OCI-LY7 (cell line): ENCODE measurements at regions not wholly inside any gene's neighbourhood (a gene's known extent, or its start where the extent isn't known, plus 50 kb on each side); places are given as distances from the start of the nearest gene placed in this dataset.

Experiments
- BruUV-seq: library from RNA; stranded (reverse); fragments of 400-500 nt; replicated peaks from 2 replicates; lab custom pipeline; 2021; lab: Mats Ljungman, UMichigan
- CTCF ChIA-PET: fragments of 300-600 bp; sonication (Branson Sonifier 250); formaldehyde crosslinking; loops from one replicate; lab custom pipeline; 2022; ENCODE audit warnings: antibody characterized with exemption; ENCODE audit not compliant: unreplicated experiment; lab: Charles Lee
- POLR2A ChIA-PET: fragments of 300-600 bp; sonication (Branson Sonifier 250); formaldehyde crosslinking; loops from one replicate; lab custom pipeline; 2022; ENCODE audit warnings: antibody characterized with exemption; lab: Charles Lee
- DNase-seq: peaks from one replicate; pipeline ENCODE4 v3.0.0-alpha.2; 2015; ENCODE audit warnings: low spot score
- H2AFZ ChIP-seq: fragments of 200-600 bp; sonication (generic), shearing (Covaris generic); 2 replicates; pipeline ENCODE4 v1.6.1; 2014; ENCODE audit warnings: mild to moderate bottlenecking, antibody characterized with exemption, low read length, moderate library complexity
- H3K27ac ChIP-seq: fragments of 200-600 bp; sonication (generic); 2 replicates; pipeline ENCODE4 v1.5.1; 2014; ENCODE audit warnings: mixed run types, low read depth, mild to moderate bottlenecking, moderate library complexity, low read length, inconsistent platforms; ENCODE audit not compliant: poor library complexity, severe bottlenecking
- H3K36me3 ChIP-seq: fragments of 200-600 bp; sonication (generic); 2 replicates; pipeline ENCODE4 v1.6.1; 2014; ENCODE audit warnings: mild to moderate bottlenecking, antibody characterized with exemption, low read length, moderate library complexity, mixed read lengths; ENCODE audit not compliant: insufficient read depth
- H3K4me1 ChIP-seq: fragments of 200-600 bp; sonication (generic); 2 replicates; pipeline ENCODE4 v1.5.1; 2014; ENCODE audit warnings: mild to moderate bottlenecking, low read length; ENCODE audit not compliant: insufficient read depth, poor library complexity, severe bottlenecking
- H3K4me2 ChIP-seq: fragments of 200-600 bp; sonication (generic); 2 replicates; pipeline ENCODE4 v1.6.1; 2014; ENCODE audit warnings: mild to moderate bottlenecking, low read length
- H3K4me3 ChIP-seq: fragments of 200-600 bp; sonication (generic); 2 replicates; pipeline ENCODE4 v1.5.1; 2014; ENCODE audit warnings: mild to moderate bottlenecking, low read depth, low read length; ENCODE audit not compliant: poor library complexity, severe bottlenecking
- H3K79me2 ChIP-seq: fragments of 200-600 bp; sonication (generic); 2 replicates; pipeline ENCODE4 v1.6.1; 2016; ENCODE audit warnings: low read depth, mild to moderate bottlenecking, low read length, moderate library complexity, mixed read lengths; ENCODE audit not compliant: insufficient read depth
- H3K9me2 ChIP-seq: fragments of 200-600 bp; sonication (generic); 2 replicates; pipeline ENCODE4 v1.6.1; 2016; ENCODE audit warnings: mild to moderate bottlenecking, low read length, mixed read lengths; ENCODE audit not compliant: insufficient read depth
- H3K9me3 ChIP-seq: fragments of 200-600 bp; sonication (generic); 2 replicates; pipeline ENCODE4 v1.6.1; 2014; ENCODE audit warnings: mild to moderate bottlenecking, mixed run types, low read length, mixed read lengths
- H4K20me1 ChIP-seq: fragments of 200-600 bp; sonication (generic); 2 replicates; pipeline ENCODE4 v1.6.1; 2014; ENCODE audit warnings: mild to moderate bottlenecking, antibody characterized with exemption, low read length, moderate library complexity, mixed read lengths; ENCODE audit not compliant: insufficient read depth
- CTCF ChIP-seq: fragments of 200-600 bp; sonication (generic); conservative IDR thresholded peaks from 2 replicates; pipeline ENCODE4 v1.5.1; 2014; ENCODE audit warnings: mild to moderate bottlenecking, antibody characterized with exemption, low read length, moderate library complexity, mixed read lengths
- EZH2phosphoT487 ChIP-seq: fragments of 200-600 bp; sonication (generic); IDR thresholded peaks from 2 replicates; pipeline ENCODE4 v1.6.1; 2018; ENCODE audit warnings: low read depth, borderline replicate concordance, mild to moderate bottlenecking, mixed run types, antibody characterized with exemption, low read length, moderate library complexity, mixed read lengths
- intact Hi-C: fragments of 100-400 bp; cut with micrococcal nuclease; formaldehyde crosslinking; loops from one replicate; pipeline ENCODE4 v1.10.0; 2022; ENCODE audit not compliant: unreplicated experiment

- H3K4me2 ChIP-seq, result no peak overlapping the region
- H3K9me3 ChIP-seq, result no peaks in the 10 kb centered on the region
- no peak overlapping the region for H3K27ac ChIP-seq
- no peak for DNase-seq
- no peak overlapping the region for H2AFZ ChIP-seq
- no TSS peak for BruUV-seq
- intact Hi-C loops, result no loop called here
- H3K79me2 ChIP-seq, result no peaks in the 10 kb centered on the region
- no peaks in the 10 kb centered on the region for H3K36me3 ChIP-seq
- ChIA-PET POLR2A (no interaction called here), CTCF (no interaction called here)
- H4K20me1 ChIP-seq, result no peaks in the 10 kb centered on the region
- H3K4me1 ChIP-seq, result no peaks in the 10 kb centered on the region
- H3K9me2 ChIP-seq, result no peaks in the 10 kb centered on the region
- no peak for TF ChIP-seq CTCF
- no peak overlapping the region for H3K4me3 ChIP-seq
Measured at GRCh38 chr14:26323869-26324268, 274.0 kb downstream of the NOVA1 start.

- Histone ChIP-seq H3K4me1 (no peaks in the 10 kb centered on the region), H3K9me2 (no peaks in the 10 kb centered on the region), H4K20me1 (no peaks in the 10 kb centered on the region), H3K4me3 (no peak overlapping the region), H2AFZ (no peak overlapping the region), H3K27ac (no peak overlapping the region), H3K9me3 (no peaks in the 10 kb centered on the region), H3K36me3 (no peaks in the 10 kb centered on the region), H3K79me2 (no peaks in the 10 kb centered on the region), H3K4me2 (no peak overlapping the region)
- ChIA-PET POLR2A (no interaction called here), CTCF (no interaction called here)
- intact Hi-C loops, result no loop called here
- TF ChIP-seq EZH2phosphoT487 (no peak), CTCF (no peak)
- no TSS peak for BruUV-seq
- DNase-seq, result no peak
Measured at GRCh38 chr14:26320886-26321285, 276.9 kb downstream of the NOVA1 start.

- Histone ChIP-seq H3K4me2 (no peak overlapping the region), H4K20me1 (no peaks in the 10 kb centered on the region), H3K9me2 (no peaks in the 10 kb centered on the region), H3K79me2 (no peaks in the 10 kb centered on the region), H3K36me3 (no peaks in the 10 kb centered on the region), H3K4me3 (no peak overlapping the region), H2AFZ (no peak overlapping the region), H3K27ac (no peak overlapping the region), H3K4me1 (no peaks in the 10 kb centered on the region), H3K9me3 (no peaks in the 10 kb centered on the region)
- TF ChIP-seq EZH2phosphoT487 (no peak), CTCF (no peak)
- DNase-seq, result no peak
- ChIA-PET CTCF (no interaction called here), POLR2A (interaction anchor here (0.6 kb wide), 1 partner anchor 10 kb away, joined by 3 read pairs; no protein-coding TSS in a partner anchor)
- no TSS peak for BruUV-seq
- intact Hi-C loops, result no loop called here
Measured at GRCh38 chr14:26319139-26319864, 278.5 kb downstream of the NOVA1 start.
